H9 (cell line): ENCODE measurements at regions not wholly inside any gene's neighbourhood (a gene's known extent, or its start where the extent isn't known, plus 50 kb on each side); places are given as distances from the start of the nearest gene placed in this dataset.

Source experiments
- DNase-seq: peaks from one replicate; pipeline ENCODE4 v3.0.0-alpha.2; 2017
- H2AFZ ChIP-seq: one replicate; pipeline ENCODE4 v1.6.1; 2013; ENCODE audit warnings: mild to moderate bottlenecking, low read length, control low read depth, moderate library complexity
- H2AK5ac ChIP-seq: 2 replicates; pipeline ENCODE4 v1.6.1; 2013; ENCODE audit warnings: low read length, control low read depth, mixed read lengths; ENCODE audit not compliant: insufficient read length
- H2BK120ac ChIP-seq: one replicate; pipeline ENCODE4 v1.6.1; 2013; ENCODE audit warnings: low read depth, mild to moderate bottlenecking, low read length, control low read depth, inconsistent platforms; ENCODE audit not compliant: poor library complexity, severe bottlenecking
- H2BK12ac ChIP-seq: 2 replicates; pipeline ENCODE4 v1.6.1; 2013; ENCODE audit warnings: low read length, control low read depth, mixed read lengths, low read depth; ENCODE audit not compliant: insufficient read length
- H2BK15ac ChIP-seq: 2 replicates; pipeline ENCODE4 v1.6.1; 2013; ENCODE audit warnings: low read depth, low read length, control low read depth
- H2BK20ac ChIP-seq: one replicate; pipeline ENCODE4 v1.6.1; 2013; ENCODE audit warnings: low read depth, mild to moderate bottlenecking, low read length, control low read depth, inconsistent platforms; ENCODE audit not compliant: poor library complexity, severe bottlenecking
- H2BK5ac ChIP-seq: 2 replicates; pipeline ENCODE4 v1.6.1; 2013; ENCODE audit warnings: low read length, control low read depth, mixed read lengths; ENCODE audit not compliant: insufficient read length
- H3K14ac ChIP-seq: 2 replicates; pipeline ENCODE4 v1.6.1; 2013; ENCODE audit warnings: low read length, control low read depth; ENCODE audit not compliant: insufficient read depth
- H3K18ac ChIP-seq: 2 replicates; pipeline ENCODE4 v1.6.1; 2013; ENCODE audit warnings: low read depth, mild to moderate bottlenecking, mixed read lengths, low read length, control low read depth; ENCODE audit not compliant: insufficient read length
- H3K23ac ChIP-seq: 2 replicates; pipeline ENCODE4 v1.6.1; 2013; ENCODE audit warnings: low read length, control low read depth, mixed read lengths, low read depth; ENCODE audit not compliant: insufficient read length
- H3K23me2 ChIP-seq: 2 replicates; pipeline ENCODE4 v1.6.1; 2013; ENCODE audit warnings: low read depth, mild to moderate bottlenecking, mixed read lengths, low read length, control low read depth; ENCODE audit not compliant: insufficient read length, poor library complexity, severe bottlenecking
- H3K27ac ChIP-seq: 2 replicates; pipeline ENCODE4 v1.5.1; 2013; ENCODE audit warnings: low read length, control low read depth, mixed read lengths, low read depth; ENCODE audit not compliant: insufficient read length
- H3K27me3 ChIP-seq: 2 replicates; pipeline ENCODE4 v1.6.1; 2013; ENCODE audit warnings: low read length, control low read depth, inconsistent platforms; ENCODE audit not compliant: insufficient read depth
- H3K4ac ChIP-seq: 2 replicates; pipeline ENCODE4 v1.6.1; 2013; ENCODE audit warnings: low read depth, mild to moderate bottlenecking, control low read depth, inconsistent platforms, low read length, moderate library complexity
- H3K4me1 ChIP-seq: 2 replicates; pipeline ENCODE4 v1.6.1; 2013; ENCODE audit warnings: low read length, control low read depth, inconsistent platforms; ENCODE audit not compliant: insufficient read depth
- H3K4me2 ChIP-seq: 2 replicates; pipeline ENCODE4 v1.6.1; 2013; ENCODE audit warnings: low read length, control low read depth, mixed read lengths; ENCODE audit not compliant: insufficient read length, insufficient read depth
- H3K56ac ChIP-seq: 2 replicates; pipeline ENCODE4 v1.6.1; 2013; ENCODE audit warnings: low read depth, mild to moderate bottlenecking, mixed read lengths, low read length, control low read depth; ENCODE audit not compliant: insufficient read length
- H3K79me1 ChIP-seq: 2 replicates; pipeline ENCODE4 v1.6.1; 2013; ENCODE audit warnings: low read depth, mild to moderate bottlenecking, moderate library complexity, low read length, control low read depth, inconsistent platforms; ENCODE audit not compliant: insufficient read depth, poor library complexity, severe bottlenecking
- H3K79me2 ChIP-seq: 2 replicates; pipeline ENCODE4 v1.6.1; 2013; ENCODE audit warnings: low read length, control low read depth, inconsistent platforms; ENCODE audit not compliant: insufficient read depth
- H3K9ac ChIP-seq: 2 replicates; pipeline ENCODE4 v1.6.1; 2013; ENCODE audit warnings: low read length, control low read depth, mixed read lengths; ENCODE audit not compliant: insufficient read length; ENCODE audit errors: extremely low read depth
- H3K9me3 ChIP-seq: one replicate; pipeline ENCODE4 v1.6.1; 2013; ENCODE audit warnings: low read depth, low read length, inconsistent platforms; ENCODE audit not compliant: control insufficient read depth
- H3T11ph ChIP-seq: one replicate; pipeline ENCODE4 v1.6.1; 2013; ENCODE audit warnings: mild to moderate bottlenecking, low read length, control low read depth, inconsistent platforms
- H4K20me1 ChIP-seq: one replicate; pipeline ENCODE4 v1.6.1; 2013; ENCODE audit not compliant: control insufficient read depth, insufficient read length, insufficient read depth
- H4K5ac ChIP-seq: 2 replicates; pipeline ENCODE4 v1.6.1; 2013; ENCODE audit warnings: low read depth, mild to moderate bottlenecking, mixed read lengths, low read length, control low read depth; ENCODE audit not compliant: insufficient read length
- H4K8ac ChIP-seq: replicated peaks from 2 replicates; pipeline ENCODE4 v1.6.1; 2013; ENCODE audit warnings: low read length, control low read depth, mixed read lengths, low read depth; ENCODE audit not compliant: insufficient read length
- H4K91ac ChIP-seq: 2 replicates; pipeline ENCODE4 v1.6.1; 2013; ENCODE audit warnings: low read depth, mild to moderate bottlenecking, moderate library complexity, mixed read lengths, low read length, control low read depth; ENCODE audit not compliant: insufficient read length
- H3K27ac Mint-ChIP-seq, 3 experiments: 2 replicates in 2 of 3; 3 replicates in 1 of 3; pipeline ENCODE4 v1.8.0; 2020 to 2021; ENCODE audit warnings: mixed read lengths in 3 of 3, mild to moderate bottlenecking in 1 of 3, moderate library complexity in 1 of 3
- H3K27me3 Mint-ChIP-seq: 2 replicates; pipeline ENCODE4 v1.8.0; 2021; ENCODE audit warnings: low read depth, mild to moderate bottlenecking, moderate library complexity, mixed read lengths
- H3K36me3 Mint-ChIP-seq, 3 experiments: 2 replicates in 2 of 3; 3 replicates in 1 of 3; pipeline ENCODE4 v1.8.0; 2020 to 2021; ENCODE audit warnings: low read depth in 3 of 3, mixed read lengths in 3 of 3; ENCODE audit not compliant: insufficient read depth in 1 of 3
- H3K4me1 Mint-ChIP-seq, 2 experiments: 2 replicates each; pipeline ENCODE4 v1.8.0; 2020; ENCODE audit warnings: mixed read lengths in 2 of 2
- H3K4me3 Mint-ChIP-seq, 2 experiments: 2 replicates in 1 of 2; 3 replicates in 1 of 2; pipeline ENCODE4 v1.8.0; 2020 to 2021; ENCODE audit warnings: mild to moderate bottlenecking in 2 of 2, mixed read lengths in 2 of 2, moderate library complexity in 1 of 2
- H3K9me3 Mint-ChIP-seq, 2 experiments: 2 replicates in 1 of 2; 3 replicates in 1 of 2; pipeline ENCODE4 v1.8.0; 2020; ENCODE audit warnings: mild to moderate bottlenecking in 2 of 2, mixed read lengths in 2 of 2, moderate library complexity in 1 of 2
- CTCF ChIP-seq: fragments of 200-600 bp; sonication (generic); conservative IDR thresholded peaks from 3 replicates; pipeline ENCODE4 v1.8.0; 2021; ENCODE audit warnings: antibody characterized with exemption, mild to moderate bottlenecking
- WGBS: extraction: QIAGEN DNeasy Blood & Tissue Kit; methylation state at CpG from one replicate; pipeline ENCODE4 v1.1.7; 2013; ENCODE audit warnings: missing lambda C conversion rate, low lambda C conversion rate, mixed read lengths; ENCODE audit not compliant: insufficient read length; ENCODE audit errors: extremely low coverage; 5-methylcytosine and 5-hydroxymethylcytosine counted together

GRCh38 chr14:99040711-99041110 lies 231.3 kb downstream of the BCL11B start:
- peaks cover 7 to 14% of the 10 kb centered on the region in 2 experiments for H3K4me1 Mint-ChIP-seq
- Histone ChIP-seq H3K4ac (no peak overlapping the region), H3K79me2 (no peaks in the 10 kb centered on the region), H2BK15ac (no peak overlapping the region), H4K5ac (no peak overlapping the region), H3K4me1 (no peaks in the 10 kb centered on the region), H3K18ac (no peak overlapping the region), H4K91ac (no peak overlapping the region), H3K23ac (no peak overlapping the region), H4K20me1 (no peaks in the 10 kb centered on the region), H2AK5ac (no peak overlapping the region), H3K27me3 (no peaks in the 10 kb centered on the region), H2BK5ac (no peak overlapping the region), H2BK12ac (no peak overlapping the region), H3K23me2 (no peaks in the 10 kb centered on the region), H2BK20ac (no peak overlapping the region), H2AFZ (no peak overlapping the region), H3K14ac (no peak overlapping the region; the same call in 1 of the 2 replicates), H3K27ac (no peak overlapping the region), H4K8ac (no peak overlapping the region), H3K9me3 (no peaks in the 10 kb centered on the region), H3K79me1 (no peaks in the 10 kb centered on the region), H3K9ac (no peak overlapping the region), H3K4me2 (no peak overlapping the region), H3K56ac (no peak overlapping the region), H3T11ph (no peak overlapping the region), H2BK120ac (no peak overlapping the region)
- WGBS = no CpG with 5 or more reads among the region's 17 CpGs
- peaks cover 0 to 6% (median 0%) of the 10 kb centered on the region in 3 experiments; a peak in 2 of 7 replicates for H3K36me3 Mint-ChIP-seq
- TF ChIP-seq CTCF = no peak
- H3K4me3 Mint-ChIP-seq = no peak overlapping the region
- peaks cover 3 to 8% of the 10 kb centered on the region in 2 experiments for H3K9me3 Mint-ChIP-seq
- no peaks in the 10 kb centered on the region; the same call in 1 of the 2 replicates for H3K27me3 Mint-ChIP-seq
- no peak for DNase-seq
- H3K27ac Mint-ChIP-seq = no peak overlapping the region
